ENCODE measurements at regions not wholly inside any gene's neighbourhood (a gene's known extent, or its start where the extent isn't known, plus 50 kb on each side); places are given as distances from the start of the nearest gene placed in this dataset.

GRCh38 chr9:75461183-75461582 lies 372.9 kb downstream of the OSTF1 start:
- DNase-seq (ENCODE audit: low read depth) = no peak
- no peak for TF ChIP-seq CTCF (IDR thresholded peaks at IDR 0.05; ENCODE audit: insufficient read depth, low read length)
- H3K4me3 ChIP-seq (ENCODE audit: low read depth, low read length) = no peak overlapping the region

GRCh38 chr9:75462866-75463265 lies 374.6 kb downstream of the OSTF1 start:
- no peak for TF ChIP-seq CTCF (IDR thresholded peaks at IDR 0.05; ENCODE audit: insufficient read depth, low read length)
- H3K4me3 ChIP-seq (ENCODE audit: low read depth, low read length) = no peak overlapping the region
- DNase-seq (ENCODE audit: low read depth) = no peak

- no peak for TF ChIP-seq CTCF (IDR thresholded peaks at IDR 0.05; ENCODE audit: insufficient read depth, low read length)
- H3K4me3 ChIP-seq (ENCODE audit: low read depth, low read length) = no peak overlapping the region
- no peak for DNase-seq (ENCODE audit: low read depth)
Observed at GRCh38 chr9:75463871-75464270, 375.6 kb downstream of the OSTF1 start.

- TF ChIP-seq CTCF (IDR thresholded peaks at IDR 0.05; ENCODE audit: insufficient read depth, low read length) = no peak
- no peak for DNase-seq (ENCODE audit: low read depth)
Observed at GRCh38 chr9:75464726-75465125, 376.4 kb downstream of the OSTF1 start.

GRCh38 chr9:75467142-75467541 lies 378.8 kb downstream of the OSTF1 start:
- no peak for DNase-seq (ENCODE audit: low read depth)
- H3K4me3 ChIP-seq (ENCODE audit: low read depth, low read length) = no peak overlapping the region
- TF ChIP-seq CTCF (IDR thresholded peaks at IDR 0.05; ENCODE audit: insufficient read depth, low read length) = no peak

More at GRCh38 chr9:75464726-75465125, 376.4 kb downstream of the OSTF1 start:
- no peak overlapping the region for H3K4me3 ChIP-seq (ENCODE audit: low read depth, low read length)

- no peak for DNase-seq (ENCODE audit: low read depth)
- TF ChIP-seq CTCF (IDR thresholded peaks at IDR 0.05; ENCODE audit: insufficient read depth, low read length) = no peak
Observed at GRCh38 chr9:75471549-75472114, 383.3 kb downstream of the OSTF1 start.

GRCh38 chr9:75482566-75482965 lies 394.3 kb downstream of the OSTF1 start:
- H3K4me3 ChIP-seq (ENCODE audit: low read depth, low read length) = no peak overlapping the region
- TF ChIP-seq CTCF (IDR thresholded peaks at IDR 0.05; ENCODE audit: insufficient read depth, low read length) = no peak
- no peak for DNase-seq (ENCODE audit: low read depth)

More at GRCh38 chr9:75471549-75472114, 383.3 kb downstream of the OSTF1 start:
- no peak overlapping the region for H3K4me3 ChIP-seq (ENCODE audit: low read depth, low read length)

Measured in fibroblast of the aortic adventitia (primary cell).